Thoracic aorta (tissue), 2 donors: ENCODE measurements at regions not wholly inside any gene's neighbourhood (a gene's known extent, or its start where the extent isn't known, plus 50 kb on each side); places are given as distances from the start of the nearest gene placed in this dataset.
"Not testable (repeated sequence)": the region's sequence is repeated elsewhere in the genome, so short reads cannot be mapped to it uniquely, and the experiment has no call there.

Experiments
- ATAC-seq: fragments of 150-250 bp; one replicate; pipeline ENCODE4 v1.8.0; 2017; ENCODE audit warnings: low read depth; ENCODE audit not compliant: insufficient number of reproducible peaks, low FRiP score
- DNase-seq: peaks from one replicate; pipeline ENCODE4 v3.0.0-alpha.2; 2020; ENCODE audit warnings: low spot score
- H3K27ac ChIP-seq, 2 donors: fragments of 200-600 bp; sonication (generic); 1 replicate in 1 of 2; 2 replicates in 1 of 2; pipeline ENCODE4 v1.5.1; 2016; ENCODE audit warnings: mild to moderate bottlenecking in 2 of 2, moderate library complexity in 2 of 2
- H3K27me3 ChIP-seq: fragments of 200-600 bp; sonication (generic); replicated peaks from 2 replicates; pipeline ENCODE4 v1.6.0; 2016; ENCODE audit warnings: mild to moderate bottlenecking; ENCODE audit not compliant: insufficient read depth
- H3K36me3 ChIP-seq: fragments of 200-600 bp; sonication (generic); one replicate; pipeline ENCODE4 v1.5.1; 2016
- H3K4me1 ChIP-seq, 2 donors: fragments of 200-600 bp; sonication (generic); 1 replicate in 1 of 2; 2 replicates in 1 of 2; pipeline versions ENCODE4 v1.5.1 to v1.6.0; 2016; ENCODE audit warnings: low read depth in 2 of 2, mild to moderate bottlenecking in 1 of 2; ENCODE audit not compliant: control insufficient read depth in 1 of 2
- H3K4me3 ChIP-seq: fragments of 200-600 bp; sonication (generic); 2 replicates; pipeline ENCODE4 v1.5.1; 2016; ENCODE audit warnings: mild to moderate bottlenecking
- H3K9me3 ChIP-seq: fragments of 200-600 bp; sonication (generic); 2 replicates; pipeline ENCODE4 v1.5.1; 2016
- CTCF ChIP-seq: fragments of 200-600 bp; sonication (generic); IDR thresholded peaks from one replicate; pipeline ENCODE4 v1.5.1; 2019; ENCODE audit warnings: antibody characterized with exemption

GRCh38 chr3:759106-759505, 333.7 kb upstream of the CNTN6 start:
- DNase-seq (no peak), ATAC-seq (no peak)
- no peak for TF ChIP-seq CTCF
- no peaks in the 10 kb centered on the region for H3K4me1 ChIP-seq
- H3K27me3 ChIP-seq: no peaks in the 10 kb centered on the region
- no peaks in the 10 kb centered on the region for H3K9me3 ChIP-seq
- H3K4me3 ChIP-seq: no peak overlapping the region
- H3K36me3 ChIP-seq: no peaks in the 10 kb centered on the region
- H3K27ac ChIP-seq: no peak overlapping the region

GRCh38 chr3:773433-773832, 319.4 kb upstream of the CNTN6 start:
- H3K9me3 ChIP-seq, DNase-seq, H3K27ac ChIP-seq, H3K4me1 ChIP-seq, H3K36me3 ChIP-seq, H3K27me3 ChIP-seq, ATAC-seq, H3K4me3 ChIP-seq: not testable (repeated sequence)

GRCh38 chr3:775178-775880, 317.5 kb upstream of the CNTN6 start:
- H3K27me3 ChIP-seq: no peaks in the 10 kb centered on the region
- TF ChIP-seq CTCF: no peak
- H3K4me3 ChIP-seq: no peak overlapping the region
- H3K27ac ChIP-seq: no peak overlapping the region
- no peaks in the 10 kb centered on the region for H3K9me3 ChIP-seq
- no peak for ATAC-seq
- H3K36me3 ChIP-seq: no peaks in the 10 kb centered on the region
- no peak for DNase-seq
- H3K4me1 ChIP-seq: no peaks in the 10 kb centered on the region

GRCh38 chr3:780505-780904, 312.3 kb upstream of the CNTN6 start:
- H3K27me3 ChIP-seq: no peaks in the 10 kb centered on the region
- no peak overlapping the region for H3K4me3 ChIP-seq
- DNase-seq (no peak), ATAC-seq (no peak)
- H3K27ac ChIP-seq: no peak overlapping the region
- no peak for TF ChIP-seq CTCF
- no peaks in the 10 kb centered on the region for H3K9me3 ChIP-seq
- no peaks in the 10 kb centered on the region for H3K36me3 ChIP-seq
- H3K4me1 ChIP-seq: no peaks in the 10 kb centered on the region

GRCh38 chr3:791442-791841, 301.4 kb upstream of the CNTN6 start:
- H3K27me3 ChIP-seq: no peaks in the 10 kb centered on the region
- no peaks in the 10 kb centered on the region for H3K9me3 ChIP-seq
- no peak for TF ChIP-seq CTCF
- DNase-seq (no peak), ATAC-seq (no peak)
- H3K27ac ChIP-seq: no peak overlapping the region
- H3K4me1 ChIP-seq: no peaks in the 10 kb centered on the region
- H3K4me3 ChIP-seq: no peak overlapping the region
- H3K36me3 ChIP-seq: no peaks in the 10 kb centered on the region

- no peaks in the 10 kb centered on the region for H3K27me3 ChIP-seq
- DNase-seq (no peak), ATAC-seq (no peak)
- H3K9me3 ChIP-seq: no peaks in the 10 kb centered on the region
- no peaks in the 10 kb centered on the region for H3K4me1 ChIP-seq
- no peak for TF ChIP-seq CTCF
- H3K27ac ChIP-seq: no peak overlapping the region
- no peaks in the 10 kb centered on the region for H3K36me3 ChIP-seq
- H3K4me3 ChIP-seq: no peak overlapping the region
These were observed 300.2 kb upstream of the CNTN6 start for GRCh38 chr3:792630-793029.
